SK-N-MC (cell line): ENCODE measurements at regions not wholly inside any gene's neighbourhood (a gene's known extent, or its start where the extent isn't known, plus 50 kb on each side); places are given as distances from the start of the nearest gene placed in this dataset.

Experiments used
- DNase-seq: peaks from one replicate; pipeline ENCODE4 v3.0.0-alpha.2; 2011; ENCODE audit warnings: low read depth, low spot score
- H3K27ac ChIP-seq: fragments of 200-600 bp; sonication (generic); 2 replicates; pipeline ENCODE4 v1.5.1; 2016; ENCODE audit warnings: mixed run types
- H3K36me3 ChIP-seq: fragments of 200-600 bp; sonication (generic); 2 replicates; pipeline ENCODE4 v1.6.1; 2017; ENCODE audit warnings: antibody characterized with exemption, low read length, mixed read lengths; ENCODE audit not compliant: insufficient read depth
- H3K4me3 ChIP-seq: fragments of 200-600 bp; sonication (generic); 2 replicates; pipeline ENCODE4 v1.5.1; 2016
- H3K9ac ChIP-seq: fragments of 200-600 bp; sonication (generic); 2 replicates; pipeline ENCODE4 v1.8.0; 2017; ENCODE audit warnings: mixed run types, mixed read lengths; ENCODE audit not compliant: insufficient read length
- H3K9me3 ChIP-seq: fragments of 200-600 bp; sonication (generic); 2 replicates; pipeline ENCODE4 v1.6.1; 2017; ENCODE audit warnings: low read depth, mild to moderate bottlenecking, antibody characterized with exemption, low read length, moderate library complexity, mixed read lengths
- EZH2 ChIP-seq: fragments of 200-600 bp; sonication (generic); IDR thresholded peaks from one replicate; pipeline ENCODE4 v1.6.1; 2017; ENCODE audit warnings: antibody characterized with exemption
- FOXP2 ChIP-seq: optimal IDR thresholded peaks from 2 replicates; pipeline ENCODE3; 2011; ENCODE audit warnings: mild to moderate bottlenecking, moderate library complexity; ENCODE audit not compliant: insufficient read depth; ENCODE audit errors: extremely low read length, control extremely low read depth
- POLR2AphosphoS5 ChIP-seq: IDR thresholded peaks from 2 replicates; pipeline ENCODE4 v1.6.1; 2012; ENCODE audit warnings: mild to moderate bottlenecking, low read depth, low read length, borderline replicate concordance

- Histone ChIP-seq H3K9me3 (no peaks in the 10 kb centered on the region), H3K9ac (no peak overlapping the region), H3K36me3 (no peaks in the 10 kb centered on the region), H3K4me3 (no peak overlapping the region), H3K27ac (no peak overlapping the region)
- TF ChIP-seq FOXP2 (no peak), POLR2AphosphoS5 (no peak), EZH2 (no peak)
- no peak for DNase-seq
Measured at GRCh38 chr10:105774351-105774750, 1133.3 kb downstream of the SORCS3 start.

- H3K4me3 ChIP-seq, result no peak overlapping the region
- TF ChIP-seq FOXP2, result no peak
- TF ChIP-seq EZH2, result no peak
- no peak for TF ChIP-seq POLR2AphosphoS5
- no peaks in the 10 kb centered on the region for H3K9me3 ChIP-seq
- no peak overlapping the region for H3K27ac ChIP-seq
- no peak for DNase-seq
- H3K9ac ChIP-seq, result no peak overlapping the region
- no peaks in the 10 kb centered on the region for H3K36me3 ChIP-seq
Measured at GRCh38 chr10:105770524-105771212, 1129.6 kb downstream of the SORCS3 start.

- Histone ChIP-seq H3K36me3 (no peaks in the 10 kb centered on the region), H3K4me3 (no peak overlapping the region), H3K9me3 (no peaks in the 10 kb centered on the region), H3K9ac (no peak overlapping the region), H3K27ac (no peak overlapping the region)
- no peak for DNase-seq
- no peak for TF ChIP-seq EZH2
- TF ChIP-seq POLR2AphosphoS5, result no peak
- no peak for TF ChIP-seq FOXP2
Measured at GRCh38 chr10:105769248-105770184, 1128.4 kb downstream of the SORCS3 start.

GRCh38 chr10:105763611-105764010 lies 1122.5 kb downstream of the SORCS3 start:
- TF ChIP-seq EZH2 (no peak), FOXP2 (no peak), POLR2AphosphoS5 (no peak)
- Histone ChIP-seq H3K9me3 (no peaks in the 10 kb centered on the region), H3K9ac (no peak overlapping the region), H3K27ac (no peak overlapping the region), H3K4me3 (no peak overlapping the region), H3K36me3 (no peaks in the 10 kb centered on the region)
- DNase-seq, result no peak

- Histone ChIP-seq H3K4me3 (no peak overlapping the region), H3K9me3 (no peaks in the 10 kb centered on the region), H3K36me3 (no peaks in the 10 kb centered on the region), H3K9ac (no peak overlapping the region), H3K27ac (no peak overlapping the region)
- no peak for DNase-seq
- TF ChIP-seq POLR2AphosphoS5, result no peak
- TF ChIP-seq EZH2, result no peak
- no peak for TF ChIP-seq FOXP2
Measured at GRCh38 chr10:105761576-105762260, 1120.6 kb downstream of the SORCS3 start.

GRCh38 chr10:105759669-105760068 lies 1118.6 kb downstream of the SORCS3 start:
- DNase-seq, result no peak
- H3K4me3 ChIP-seq, result no peak overlapping the region
- no peak overlapping the region for H3K9ac ChIP-seq
- TF ChIP-seq FOXP2, result no peak
- TF ChIP-seq EZH2, result no peak
- TF ChIP-seq POLR2AphosphoS5, result no peak
- H3K9me3 ChIP-seq, result no peaks in the 10 kb centered on the region
- H3K36me3 ChIP-seq, result no peaks in the 10 kb centered on the region
- no peak overlapping the region for H3K27ac ChIP-seq

GRCh38 chr10:105758209-105758998 lies 1117.3 kb downstream of the SORCS3 start:
- Histone ChIP-seq H3K4me3 (no peak overlapping the region), H3K9ac (no peak overlapping the region), H3K9me3 (no peaks in the 10 kb centered on the region), H3K27ac (no peak overlapping the region), H3K36me3 (no peaks in the 10 kb centered on the region)
- no peak for TF ChIP-seq POLR2AphosphoS5
- no peak for TF ChIP-seq FOXP2
- no peak for TF ChIP-seq EZH2
- no peak for DNase-seq
